Hepatocyte (in vitro differentiated cells): ENCODE measurements at regions not wholly inside any gene's neighbourhood (a gene's known extent, or its start where the extent isn't known, plus 50 kb on each side); places are given as distances from the start of the nearest gene placed in this dataset.

Experiments used
- CTCF ChIP-seq: fragments of 200-600 bp; sonication (generic); IDR thresholded peaks from 2 replicates; pipeline ENCODE4 v1.5.1; 2016; ENCODE audit warnings: antibody characterized with exemption, mild to moderate bottlenecking; ENCODE audit not compliant: poor library complexity
- EZH2 ChIP-seq: fragments of 200-600 bp; sonication (generic); IDR thresholded peaks from 2 replicates; pipeline ENCODE4 v1.6.1; 2016; ENCODE audit warnings: antibody characterized with exemption, mild to moderate bottlenecking, borderline replicate concordance

GRCh38 chr15:29172742-29173725 is 96.6 kb downstream of the NSMCE3 start:
- TF ChIP-seq CTCF, result no peak
- TF ChIP-seq EZH2, result no peak
